ENCODE measurements at regions not wholly inside any gene's neighbourhood (a gene's known extent, or its start where the extent isn't known, plus 50 kb on each side); places are given as distances from the start of the nearest gene placed in this dataset.

GRCh38 chr1:222247081-222247480 lies 300.8 kb downstream of the HHIPL2 start:
- TF ChIP-seq CTCF (IDR thresholded peaks at IDR 0.05) (no peak), POLR2A (IDR thresholded peaks at IDR 0.05) (no peak)
